ENCODE measurements at regions not wholly inside any gene's neighbourhood (a gene's known extent, or its start where the extent isn't known, plus 50 kb on each side); places are given as distances from the start of the nearest gene placed in this dataset.

- H3K27me3 Mint-ChIP-seq, result peaks cover 7% of the 10 kb centered on the region
- H3K9me3 Mint-ChIP-seq, result no peaks in the 10 kb centered on the region
- intact Hi-C loops (cut with micrococcal nuclease), result loop anchor here (2.0 kb wide), 1 partner anchor 23 kb away; no protein-coding TSS in a partner anchor
- no peak for DNase-seq
- no peak overlapping the region for H3K4me3 Mint-ChIP-seq
- H3K4me1 Mint-ChIP-seq (ENCODE audit: low read depth), result peaks cover 40% of the 10 kb centered on the region
- no peak overlapping the region for H3K27ac Mint-ChIP-seq
- ChIA-PET CTCF (no interaction called here), POLR2A (interaction anchor here (1.9 kb wide), 1 partner anchor 31 kb away, joined by 4 read pairs; no protein-coding TSS in a partner anchor)
- H3K36me3 Mint-ChIP-seq, result no peaks in the 10 kb centered on the region
Observed at GRCh38 chr1:38558055-38558454, 301.5 kb downstream of the RRAGC start.

GRCh38 chr1:38555594-38555993 lies 304.0 kb downstream of the RRAGC start:
- Mint-ChIP-seq H3K9me3 (no peaks in the 10 kb centered on the region), H3K27ac (no peak overlapping the region), H3K4me3 (no peak overlapping the region), H3K4me1 (ENCODE audit: low read depth) (peaks cover 27% of the 10 kb centered on the region), H3K27me3 (no peaks in the 10 kb centered on the region), H3K36me3 (no peaks in the 10 kb centered on the region)
- CTCF ChIA-PET, result interaction anchor here (0.5 to 1.1 kb wide), 2 partner anchors 65 to 528 kb away, joined by 3 read pairs; no protein-coding TSS in a partner anchor
- POLR2A ChIA-PET, result no interaction called here
- intact Hi-C loops (cut with micrococcal nuclease), result no loop called here
- DNase-seq, result no peak

GRCh38 chr1:38555130-38555529 lies 304.4 kb downstream of the RRAGC start:
- intact Hi-C loops (cut with micrococcal nuclease), result no loop called here
- POLR2A ChIA-PET, result no interaction called here
- H3K27me3 Mint-ChIP-seq, result no peaks in the 10 kb centered on the region
- no peaks in the 10 kb centered on the region for H3K9me3 Mint-ChIP-seq
- peaks cover 22% of the 10 kb centered on the region for H3K4me1 Mint-ChIP-seq (ENCODE audit: low read depth)
- no peaks in the 10 kb centered on the region for H3K36me3 Mint-ChIP-seq
- H3K4me3 Mint-ChIP-seq, result no peak overlapping the region
- DNase-seq, result no peak
- CTCF ChIA-PET, result interaction anchor here (1.1 kb wide), 1 partner anchor 527 kb away, joined by 3 read pairs; no protein-coding TSS in a partner anchor
- H3K27ac Mint-ChIP-seq, result no peak overlapping the region

GRCh38 chr1:38551318-38552307 lies 308.0 kb downstream of the RRAGC start:
- Mint-ChIP-seq H3K27ac (no peak overlapping the region), H3K9me3 (no peaks in the 10 kb centered on the region), H3K36me3 (no peaks in the 10 kb centered on the region), H3K4me3 (no peak overlapping the region), H3K4me1 (ENCODE audit: low read depth) (peaks cover 3% of the 10 kb centered on the region), H3K27me3 (no peaks in the 10 kb centered on the region)
- ChIA-PET CTCF (no interaction called here), POLR2A (no interaction called here)
- intact Hi-C loops (cut with micrococcal nuclease), result no loop called here
- DNase-seq, result no peak

- H3K9me3 Mint-ChIP-seq, result no peaks in the 10 kb centered on the region
- no peaks in the 10 kb centered on the region for H3K4me1 Mint-ChIP-seq (ENCODE audit: low read depth)
- H3K27me3 Mint-ChIP-seq, result no peaks in the 10 kb centered on the region
- no peaks in the 10 kb centered on the region for H3K36me3 Mint-ChIP-seq
- ChIA-PET CTCF (no interaction called here), POLR2A (no interaction called here)
- no peak overlapping the region for H3K27ac Mint-ChIP-seq
- no peak for DNase-seq
- no peak overlapping the region for H3K4me3 Mint-ChIP-seq
- intact Hi-C loops (cut with micrococcal nuclease), result no loop called here
Observed at GRCh38 chr1:38549191-38549590, 310.4 kb downstream of the RRAGC start.

- intact Hi-C loops (cut with micrococcal nuclease), result no loop called here
- Mint-ChIP-seq H3K4me1 (ENCODE audit: low read depth) (no peaks in the 10 kb centered on the region), H3K4me3 (no peak overlapping the region), H3K27ac (no peak overlapping the region), H3K27me3 (no peaks in the 10 kb centered on the region), H3K9me3 (peaks cover 2% of the 10 kb centered on the region), H3K36me3 (no peaks in the 10 kb centered on the region)
- no peak for DNase-seq
- CTCF ChIA-PET, result no interaction called here
- POLR2A ChIA-PET, result no interaction called here
Observed at GRCh38 chr1:38547321-38547720, 312.3 kb downstream of the RRAGC start.

- Mint-ChIP-seq H3K4me1 (ENCODE audit: low read depth) (no peaks in the 10 kb centered on the region), H3K36me3 (no peaks in the 10 kb centered on the region), H3K4me3 (no peak overlapping the region), H3K9me3 (peaks cover 2% of the 10 kb centered on the region), H3K27me3 (no peaks in the 10 kb centered on the region), H3K27ac (no peak overlapping the region)
- DNase-seq, result no peak
- POLR2A ChIA-PET, result interaction anchor here (0.6 to 0.7 kb wide), 2 partner anchors 19 to 24 kb away, joined by 3 to 5 read pairs; no protein-coding TSS in a partner anchor
- CTCF ChIA-PET, result no interaction called here
- intact Hi-C loops (cut with micrococcal nuclease), result no loop called here
Observed at GRCh38 chr1:38546636-38547035, 312.9 kb downstream of the RRAGC start.

GRCh38 chr1:38541223-38541622 lies 318.3 kb downstream of the RRAGC start:
- ChIA-PET CTCF (interaction anchor here (0.9 to 1.6 kb wide), 2 partner anchors 15 to 32 kb away, joined by 3 read pairs; no protein-coding TSS in a partner anchor), POLR2A (no interaction called here)
- H3K9me3 Mint-ChIP-seq, result peaks cover 2% of the 10 kb centered on the region
- no peaks in the 10 kb centered on the region for H3K36me3 Mint-ChIP-seq
- H3K4me1 Mint-ChIP-seq (ENCODE audit: low read depth), result no peaks in the 10 kb centered on the region
- H3K27ac Mint-ChIP-seq, result no peak overlapping the region
- H3K4me3 Mint-ChIP-seq, result no peak overlapping the region
- H3K27me3 Mint-ChIP-seq, result peaks cover 3% of the 10 kb centered on the region
- no peak for DNase-seq
- intact Hi-C loops (cut with micrococcal nuclease), result no loop called here

GRCh38 chr1:38539931-38540330 lies 319.6 kb downstream of the RRAGC start:
- no peaks in the 10 kb centered on the region for H3K36me3 Mint-ChIP-seq

GRCh38 chr1:38538834-38539233 lies 320.7 kb downstream of the RRAGC start:
- H3K9me3 Mint-ChIP-seq, result peaks cover 1% of the 10 kb centered on the region
- H3K36me3 Mint-ChIP-seq, result no peaks in the 10 kb centered on the region
- H3K27me3 Mint-ChIP-seq, result peaks cover 3% of the 10 kb centered on the region
- no peak overlapping the region for H3K4me3 Mint-ChIP-seq
- peaks cover 9% of the 10 kb centered on the region for H3K4me1 Mint-ChIP-seq (ENCODE audit: low read depth)
- no peak overlapping the region for H3K27ac Mint-ChIP-seq
- intact Hi-C loops (cut with micrococcal nuclease), result no loop called here
- DNase-seq, result no peak
- CTCF ChIA-PET, result no interaction called here
- POLR2A ChIA-PET, result no interaction called here

More at GRCh38 chr1:38539931-38540330, 319.6 kb downstream of the RRAGC start:
- Mint-ChIP-seq H3K9me3 (peaks cover 2% of the 10 kb centered on the region), H3K27me3 (peaks cover 3% of the 10 kb centered on the region), H3K4me3 (no peak overlapping the region), H3K27ac (no peak overlapping the region), H3K4me1 (ENCODE audit: low read depth) (no peaks in the 10 kb centered on the region)
- DNase-seq, result no peak
- intact Hi-C loops (cut with micrococcal nuclease), result no loop called here
- ChIA-PET POLR2A (no interaction called here), CTCF (no interaction called here)

GRCh38 chr1:38536089-38536488 lies 323.5 kb downstream of the RRAGC start:
- no peak overlapping the region for H3K27ac Mint-ChIP-seq
- H3K4me3 Mint-ChIP-seq, result no peak overlapping the region
- peaks cover 3% of the 10 kb centered on the region for H3K27me3 Mint-ChIP-seq
- no peak for DNase-seq
- intact Hi-C loops (cut with micrococcal nuclease), result no loop called here
- CTCF ChIA-PET, result no interaction called here
- no peaks in the 10 kb centered on the region for H3K36me3 Mint-ChIP-seq
- POLR2A ChIA-PET, result no interaction called here
- H3K9me3 Mint-ChIP-seq, result no peaks in the 10 kb centered on the region
- H3K4me1 Mint-ChIP-seq (ENCODE audit: low read depth), result peaks cover 13% of the 10 kb centered on the region

GRCh38 chr1:38534473-38534823 lies 325.1 kb downstream of the RRAGC start:
- H3K4me3 Mint-ChIP-seq, result no peak overlapping the region
- ChIA-PET CTCF (no interaction called here), POLR2A (no interaction called here)
- H3K27ac Mint-ChIP-seq, result no peak overlapping the region
- no peaks in the 10 kb centered on the region for H3K36me3 Mint-ChIP-seq
- no peaks in the 10 kb centered on the region for H3K9me3 Mint-ChIP-seq
- peaks cover 13% of the 10 kb centered on the region for H3K4me1 Mint-ChIP-seq (ENCODE audit: low read depth)
- H3K27me3 Mint-ChIP-seq, result peaks cover 3% of the 10 kb centered on the region
- intact Hi-C loops (cut with micrococcal nuclease), result loop anchor here (1.0 to 2.0 kb wide), 2 partner anchors 24 to 506 kb away; no protein-coding TSS in a partner anchor
- DNase-seq, result no peak

All from activated CD4-positive, alpha-beta memory T cell treated with anti-CD3 and anti-CD28 coated beads for 36 hours (primary cell).